NCI-H187 treated with DMSO at 0.1 percent for 48 hours (cell line): ENCODE measurements at regions not wholly inside any gene's neighbourhood (a gene's known extent, or its start where the extent isn't known, plus 50 kb on each side); places are given as distances from the start of the nearest gene placed in this dataset.
"Not testable (repeated sequence)": the region's sequence is repeated elsewhere in the genome, so short reads cannot be mapped to it uniquely, and the experiment has no call there.

ENCODE experiments used
- DNase-seq: peaks from one replicate; lab custom pipeline; 2025; lab: John Stamatoyannopoulos, UW

- no peak for DNase-seq
Observed at GRCh38 chr13:44848920-44849676, 140.2 kb downstream of the NUFIP1 start.

GRCh38 chr13:44845281-44846058 lies 143.8 kb downstream of the NUFIP1 start:
- DNase-seq: not testable (repeated sequence)

GRCh38 chr13:44844786-44845185 lies 144.5 kb downstream of the NUFIP1 start:
- DNase-seq: no peak

- DNase-seq: no peak
Observed at GRCh38 chr13:44843403-44843802, 145.9 kb downstream of the NUFIP1 start.

DNA sequence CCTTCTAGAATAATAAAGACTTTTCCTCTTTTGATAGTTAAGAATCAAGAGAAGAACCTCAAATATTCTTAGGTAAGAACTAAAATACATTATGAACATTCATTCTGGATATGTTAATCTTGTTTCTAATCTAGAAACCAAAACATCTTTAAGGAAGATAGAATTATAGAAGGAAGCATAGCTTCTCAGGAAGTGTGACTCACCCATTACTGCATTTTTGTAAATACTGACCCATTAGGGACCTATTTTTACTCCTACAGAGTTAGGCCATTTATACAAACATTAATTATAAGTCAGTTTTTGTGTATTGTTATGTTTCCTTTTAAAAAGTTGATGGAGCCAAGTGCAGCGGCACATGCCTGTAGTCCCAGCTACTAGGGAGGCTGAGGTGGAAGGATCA lies 147.1 kb downstream of the NUFIP1 start:
- DNase-seq: no peak

DNA sequence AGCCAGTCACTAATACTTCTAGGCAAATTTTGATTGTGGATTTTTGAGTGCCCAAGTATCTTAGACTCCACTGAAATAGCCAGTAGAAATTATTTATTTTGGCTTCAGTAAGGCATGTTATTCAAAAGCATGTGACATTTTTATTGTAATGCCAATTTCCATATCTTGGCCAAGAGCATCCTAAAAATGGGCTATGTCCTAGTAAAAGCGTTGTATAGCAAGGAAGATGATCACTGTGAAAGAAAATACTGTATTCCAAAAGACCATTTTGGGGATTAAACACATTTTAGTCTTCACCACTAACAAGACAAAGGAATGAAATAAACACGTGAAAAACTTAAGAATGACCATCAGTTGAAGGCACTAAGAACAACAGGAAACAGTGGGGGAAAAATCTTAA lies 149.1 kb downstream of the NUFIP1 start:
- DNase-seq: no peak

DNA sequence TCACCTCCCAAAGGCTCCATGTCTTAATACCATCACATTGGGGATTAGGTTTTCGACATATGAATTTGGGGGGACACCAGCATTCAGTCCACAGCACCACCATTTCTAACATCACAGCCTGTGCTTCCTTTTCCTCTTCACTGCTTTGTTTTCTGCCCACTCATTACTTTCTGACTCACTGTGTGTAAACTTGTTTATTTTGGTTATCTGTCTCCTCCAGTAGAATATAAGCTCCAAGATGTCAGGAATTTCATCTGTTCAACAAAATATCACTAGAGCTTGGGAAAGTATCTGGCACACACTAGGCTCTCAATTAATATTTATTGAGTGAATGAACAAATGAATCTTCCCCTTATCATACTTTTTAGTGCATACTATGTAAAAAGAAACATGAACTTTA lies 152.0 kb downstream of the NUFIP1 start:
- no peak for DNase-seq

GRCh38 chr13:44834404-44834803 lies 154.9 kb downstream of the NUFIP1 start:
- DNase-seq: no peak

GRCh38 chr13:44833626-44834025 lies 155.6 kb downstream of the NUFIP1 start:
- DNase-seq: no peak

- DNase-seq: no peak
Observed at GRCh38 chr13:44833139-44833538, 156.1 kb downstream of the NUFIP1 start.

- DNase-seq: no peak
Observed at GRCh38 chr13:44826591-44827350, 162.5 kb downstream of the NUFIP1 start.

DNA sequence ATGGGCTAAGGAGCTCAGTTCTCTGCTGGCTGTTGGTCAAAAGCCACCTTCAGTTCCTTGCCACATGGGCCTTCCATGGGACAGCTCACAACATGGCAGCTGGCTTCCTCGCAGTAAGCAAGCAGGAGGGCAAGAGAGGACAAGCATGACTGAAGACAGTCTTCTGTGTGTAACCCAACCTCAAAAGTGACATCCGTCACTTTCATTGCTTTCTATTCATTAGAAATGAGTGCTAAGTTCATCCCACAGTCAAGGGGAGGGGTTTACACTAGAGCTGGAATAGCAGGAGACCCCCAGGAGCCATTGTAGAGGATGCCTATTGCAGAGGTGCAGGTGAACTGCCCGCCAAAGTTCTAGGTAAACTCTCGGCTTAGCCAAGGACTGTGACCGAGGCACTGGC lies 163.3 kb downstream of the NUFIP1 start:
- DNase-seq: no peak

DNA sequence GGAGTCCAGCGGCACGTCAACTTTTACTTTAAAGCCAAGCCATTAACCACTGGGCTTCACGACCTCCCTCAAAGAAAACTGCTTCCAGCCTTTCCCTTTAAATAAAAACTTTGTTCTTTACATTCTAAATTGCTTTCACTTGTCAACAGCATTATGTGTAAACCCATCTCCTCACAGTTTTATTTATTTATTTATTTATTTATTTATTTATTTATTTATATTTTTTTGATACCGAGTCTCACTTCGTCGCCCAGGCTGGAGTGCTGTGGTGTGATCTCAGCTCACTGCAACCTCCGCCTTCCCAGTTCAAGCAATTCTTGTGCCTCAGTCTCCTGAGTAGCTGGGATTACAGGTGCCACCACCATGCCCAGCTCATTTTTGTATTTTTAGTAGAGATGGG lies 165.7 kb downstream of the NUFIP1 start:
- not testable (repeated sequence) for DNase-seq

DNA sequence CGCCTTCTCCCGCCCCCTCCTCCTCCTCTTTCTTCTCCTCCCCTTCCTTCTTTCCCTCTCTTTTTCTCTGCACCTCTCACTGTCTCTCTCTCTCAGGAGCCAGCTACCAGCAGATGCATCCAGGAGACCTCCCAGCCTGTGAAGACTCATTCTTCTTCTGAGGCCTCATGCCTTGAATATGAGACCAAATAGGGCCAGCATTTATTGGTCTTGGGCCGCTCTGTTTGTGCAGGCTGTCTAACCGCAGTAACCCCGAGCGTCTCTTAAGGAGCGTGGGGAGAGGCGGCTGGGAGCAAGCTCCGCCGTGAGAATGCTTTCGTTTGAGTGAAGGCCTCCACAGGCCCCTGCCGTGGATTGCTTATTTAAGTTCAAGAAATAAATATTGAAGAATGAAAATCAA lies 167.0 kb downstream of the NUFIP1 start:
- DNase-seq: no peak

DNA sequence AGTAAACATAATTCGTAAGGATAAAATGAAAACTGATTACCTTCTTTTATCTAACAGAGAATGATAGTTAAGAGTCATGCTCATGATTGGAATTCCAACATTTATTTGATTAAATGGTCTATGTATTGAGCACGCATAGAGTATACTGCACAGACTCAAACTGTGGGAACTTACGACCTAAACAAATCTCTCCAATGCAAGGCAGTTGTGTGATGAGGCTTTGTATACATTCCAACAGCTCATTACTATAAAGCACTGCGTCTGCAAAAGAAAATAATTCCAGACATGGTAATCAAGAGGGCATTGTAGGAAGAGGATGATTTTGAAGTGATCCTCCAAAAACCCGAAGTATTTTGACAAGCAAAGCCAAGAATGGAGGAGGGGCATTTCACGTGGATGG lies 169.5 kb downstream of the NUFIP1 start:
- DNase-seq: no peak

GRCh38 chr13:44819245-44819644 lies 170.0 kb downstream of the NUFIP1 start:
- DNase-seq: no peak

DNA sequence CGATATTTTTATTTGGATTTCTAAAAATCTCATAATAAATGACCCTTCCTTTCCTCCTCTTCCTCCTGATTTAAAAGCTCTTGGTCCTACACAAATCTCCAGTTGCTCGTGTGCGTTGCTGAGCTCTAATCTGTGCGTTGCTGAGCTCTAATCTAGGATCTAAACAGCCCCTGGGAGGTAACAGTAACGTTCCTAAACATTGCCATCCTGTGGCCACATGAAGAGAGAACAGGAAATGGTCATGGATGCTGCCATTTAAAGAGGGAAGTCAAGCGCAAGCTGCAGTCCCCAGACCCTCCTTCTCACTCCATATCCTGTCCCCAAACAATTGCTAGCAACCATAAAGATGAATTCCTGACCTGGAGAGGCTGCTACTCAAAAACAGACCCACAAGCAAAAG lies 170.8 kb downstream of the NUFIP1 start:
- no peak for DNase-seq

GRCh38 chr13:44818016-44818415 lies 171.3 kb downstream of the NUFIP1 start:
- no peak for DNase-seq

GRCh38 chr13:44817131-44817671 lies 172.1 kb downstream of the NUFIP1 start:
- DNase-seq: no peak

GRCh38 chr13:44816701-44817100 lies 172.6 kb downstream of the NUFIP1 start:
- DNase-seq: no peak

- DNase-seq: no peak
Observed at GRCh38 chr13:44815623-44816022, 173.6 kb downstream of the NUFIP1 start.

DNA sequence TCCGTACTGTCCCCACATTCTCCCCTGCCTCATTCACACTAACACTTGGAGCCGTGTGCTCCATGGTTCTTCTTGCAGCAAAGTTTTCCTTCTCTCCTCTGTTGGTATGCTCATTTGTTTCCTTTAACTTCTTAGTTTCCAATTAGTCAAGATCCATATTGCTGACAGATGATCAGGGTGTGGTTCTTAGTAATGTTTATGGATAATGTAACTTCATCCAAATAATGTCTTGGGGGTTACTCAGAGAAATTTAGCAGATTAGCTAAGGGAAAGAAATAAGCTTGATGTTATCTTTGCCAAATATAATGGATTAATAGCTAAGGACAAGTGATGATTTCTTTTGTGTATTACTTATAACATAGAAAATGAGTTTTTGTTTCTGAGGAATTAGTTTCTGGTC lies 174.4 kb downstream of the NUFIP1 start:
- DNase-seq: no peak

- DNase-seq: no peak
Observed at GRCh38 chr13:44814161-44814560, 175.1 kb downstream of the NUFIP1 start.
